GM13976 (cell line): ENCODE measurements at regions not wholly inside any gene's neighbourhood (a gene's known extent, or its start where the extent isn't known, plus 50 kb on each side); places are given as distances from the start of the nearest gene placed in this dataset.

Source experiments
- DNase-seq: peaks from one replicate; pipeline ENCODE4 v3.0.0; 2012; ENCODE audit warnings: low spot score
- in situ Hi-C: fragments of 300-500 bp; cut with MboI; formaldehyde crosslinking; loops from one replicate; pipeline ENCODE4 v1.12.0; 2022; ENCODE audit warnings: low sequenced_read_pairs, mixed read lengths, inconsistent platforms; ENCODE audit not compliant: unreplicated experiment
- TF ChIP-seq, protein P1 (sequence below): IDR thresholded peaks from 2 replicates; pipeline ENCODE4 v1.5.1; 2012; ENCODE audit warnings: borderline replicate concordance, mild to moderate bottlenecking; ENCODE audit not compliant: insufficient read depth; ENCODE audit errors: extremely low read depth, missing control alignments, control extremely low read depth

DNA sequence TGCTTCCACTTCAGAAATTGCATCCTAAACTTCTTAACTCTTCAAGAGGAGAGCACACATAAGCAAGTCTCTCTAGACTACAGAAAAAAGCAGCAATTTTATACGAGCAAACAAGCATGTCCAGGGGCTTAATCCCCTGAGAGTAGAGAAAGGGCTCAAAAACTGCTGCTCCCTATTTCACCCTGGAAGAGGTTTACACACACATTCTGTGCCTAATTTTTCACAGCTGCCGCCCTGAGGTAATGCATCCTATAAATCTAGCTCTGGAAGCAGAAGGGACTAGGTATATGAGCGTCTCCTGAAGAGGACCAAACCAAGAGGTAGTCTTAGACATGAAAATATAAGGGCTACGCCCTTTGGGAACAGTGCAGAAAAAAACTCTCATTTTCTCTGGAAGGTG, 73.1 kb downstream of the CRPPA start:
- in situ Hi-C loops: no loop called here
- DNase-seq: no peak
- TF ChIP-seq, protein P1, sequence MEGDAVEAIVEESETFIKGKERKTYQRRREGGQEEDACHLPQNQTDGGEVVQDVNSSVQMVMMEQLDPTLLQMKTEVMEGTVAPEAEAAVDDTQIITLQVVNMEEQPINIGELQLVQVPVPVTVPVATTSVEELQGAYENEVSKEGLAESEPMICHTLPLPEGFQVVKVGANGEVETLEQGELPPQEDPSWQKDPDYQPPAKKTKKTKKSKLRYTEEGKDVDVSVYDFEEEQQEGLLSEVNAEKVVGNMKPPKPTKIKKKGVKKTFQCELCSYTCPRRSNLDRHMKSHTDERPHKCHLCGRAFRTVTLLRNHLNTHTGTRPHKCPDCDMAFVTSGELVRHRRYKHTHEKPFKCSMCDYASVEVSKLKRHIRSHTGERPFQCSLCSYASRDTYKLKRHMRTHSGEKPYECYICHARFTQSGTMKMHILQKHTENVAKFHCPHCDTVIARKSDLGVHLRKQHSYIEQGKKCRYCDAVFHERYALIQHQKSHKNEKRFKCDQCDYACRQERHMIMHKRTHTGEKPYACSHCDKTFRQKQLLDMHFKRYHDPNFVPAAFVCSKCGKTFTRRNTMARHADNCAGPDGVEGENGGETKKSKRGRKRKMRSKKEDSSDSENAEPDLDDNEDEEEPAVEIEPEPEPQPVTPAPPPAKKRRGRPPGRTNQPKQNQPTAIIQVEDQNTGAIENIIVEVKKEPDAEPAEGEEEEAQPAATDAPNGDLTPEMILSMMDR: no peak

DNA sequence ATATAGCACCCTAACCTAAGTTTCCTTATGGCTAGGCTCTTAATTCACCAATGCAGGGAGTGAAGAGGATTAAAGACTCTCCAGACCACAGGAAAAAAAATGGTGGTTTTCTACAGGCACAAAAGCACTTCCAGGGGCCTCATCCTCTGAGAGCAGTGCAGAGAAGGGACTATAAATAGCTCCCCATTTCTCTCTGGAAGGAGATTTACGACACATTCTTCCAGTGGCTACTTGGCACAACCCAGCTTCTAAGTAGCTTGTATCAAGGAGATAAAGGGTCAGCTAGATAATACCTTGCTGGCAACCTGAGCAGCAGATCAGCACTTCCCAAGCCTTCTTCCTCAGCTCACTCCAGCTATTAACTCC, 73.5 kb downstream of the CRPPA start:
- in situ Hi-C loops: no loop called here
- no peak for DNase-seq
- TF ChIP-seq, protein P1: no peak

DNA sequence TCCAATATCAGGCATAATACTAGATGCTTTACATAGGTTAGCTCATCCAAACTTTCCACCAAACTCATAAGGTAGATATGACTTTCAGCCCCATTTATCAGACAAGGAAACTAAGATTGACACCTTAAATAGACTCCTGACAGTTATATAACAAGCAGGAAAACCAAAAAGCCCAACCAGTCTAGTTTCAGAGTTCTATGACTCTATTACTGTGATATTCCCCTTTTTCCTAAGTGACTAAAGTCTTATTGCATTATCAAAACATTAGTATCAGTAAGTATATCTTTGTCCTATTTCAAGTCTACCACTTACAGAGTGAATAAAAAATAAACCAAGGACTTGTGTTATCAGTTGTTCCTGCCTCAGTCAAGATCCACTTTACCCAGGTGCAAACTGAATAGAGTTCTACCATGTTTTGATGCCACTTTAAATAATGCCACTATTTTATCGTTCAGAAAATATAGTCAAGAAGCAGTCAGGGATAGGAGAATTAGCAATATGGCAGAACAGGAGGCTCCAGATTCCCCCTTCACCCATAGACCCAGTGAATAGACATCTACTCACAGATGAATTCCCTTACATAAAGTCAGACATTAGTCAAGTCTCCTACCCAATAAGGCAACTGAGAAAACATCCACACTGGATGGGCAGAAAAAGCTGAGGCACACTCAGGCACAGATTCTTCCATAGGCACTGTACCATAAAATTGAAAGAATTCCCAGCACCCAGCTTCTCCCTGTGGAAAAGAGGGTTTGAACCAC, 74.1 kb downstream of the CRPPA start:
- TF ChIP-seq, protein P1: no peak
- in situ Hi-C loops: no loop called here
- no peak for DNase-seq

DNA sequence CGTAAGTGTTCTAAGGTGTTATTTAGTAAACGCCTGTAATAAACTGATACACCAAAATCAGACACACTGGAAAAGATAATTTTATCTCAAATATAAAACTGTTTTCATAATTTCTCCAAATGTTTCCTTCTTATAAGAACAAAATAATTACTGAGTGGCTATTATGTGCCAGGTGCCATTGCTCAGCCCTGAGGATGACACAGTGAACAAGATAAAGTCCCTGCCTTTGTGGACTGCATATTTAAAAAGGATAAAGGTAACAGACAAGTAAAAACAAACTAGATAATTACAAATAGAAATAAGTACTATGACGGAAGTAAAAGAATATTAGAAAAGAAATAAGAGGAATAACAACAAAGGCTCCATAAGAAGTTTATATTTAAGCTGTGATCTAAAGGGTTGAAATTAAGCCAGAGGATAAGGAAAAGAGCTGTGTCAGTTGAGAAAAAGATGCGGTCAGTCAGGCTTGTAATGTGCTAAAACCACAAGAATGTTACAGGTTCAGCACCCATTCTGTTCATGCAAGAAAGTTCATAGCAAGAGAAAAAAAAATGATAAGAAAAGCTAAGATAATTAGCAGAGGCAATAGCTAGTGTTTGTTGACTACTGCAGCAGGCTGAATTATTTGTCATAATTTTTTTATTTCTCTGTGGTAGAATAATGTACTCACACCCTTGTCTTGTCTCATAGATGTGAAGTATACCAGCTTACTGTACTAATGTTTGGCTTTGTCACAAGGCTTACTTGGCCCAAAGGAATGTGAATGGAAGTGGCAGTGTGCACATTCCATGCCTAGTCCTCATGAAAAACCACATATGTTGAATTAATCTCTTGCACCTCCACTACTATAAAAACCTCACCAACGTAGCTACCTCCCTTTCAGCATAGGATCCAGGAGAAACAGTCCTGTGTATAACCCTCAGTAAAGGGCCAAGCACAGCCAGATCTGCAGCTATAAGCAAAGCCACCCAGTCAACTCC, 75.1 kb downstream of the CRPPA start:
- TF ChIP-seq, protein P1: no peak
- no peak for DNase-seq
- in situ Hi-C loops: no loop called here

DNA sequence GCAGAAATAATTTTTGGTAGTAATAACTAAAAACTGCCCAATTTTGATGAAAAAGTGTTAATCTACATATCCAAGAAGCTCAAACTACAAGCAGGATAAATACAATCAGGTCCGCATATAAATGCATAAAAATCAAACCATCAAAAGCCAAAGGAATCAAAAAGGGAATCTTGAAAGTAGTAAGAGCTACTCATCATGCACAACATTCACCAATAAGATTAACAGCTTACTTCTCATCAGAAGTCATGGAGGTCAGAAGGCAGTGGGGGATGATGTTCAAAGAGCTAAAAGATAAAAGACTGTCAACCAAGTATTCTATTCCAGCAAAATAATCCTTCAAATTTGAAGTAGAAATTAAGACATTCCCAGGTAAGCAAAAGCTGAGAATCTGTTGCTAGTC, 76.4 kb downstream of the CRPPA start:
- TF ChIP-seq, protein P1: no peak
- in situ Hi-C loops: no loop called here
- no peak for DNase-seq

DNA sequence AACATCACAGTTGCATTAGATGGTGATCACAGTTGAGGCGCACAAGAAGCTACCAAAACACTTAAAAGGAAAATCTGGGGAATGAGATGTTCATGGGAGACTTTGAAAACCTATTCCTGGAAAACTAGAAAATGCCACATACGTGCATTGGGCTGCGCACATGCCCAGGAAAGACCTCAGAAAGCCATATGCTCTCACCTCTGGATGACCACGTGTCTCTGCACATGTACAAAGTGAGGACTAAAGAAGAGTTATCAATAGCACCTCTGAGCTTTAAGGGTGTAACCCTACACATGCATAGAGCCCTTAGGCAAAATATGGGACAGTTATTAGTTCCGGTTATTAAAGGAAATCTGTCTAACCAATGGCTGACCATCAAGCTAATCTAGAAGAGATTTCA, 77.7 kb downstream of the CRPPA start:
- TF ChIP-seq, protein P1: no peak
- DNase-seq: no peak
- in situ Hi-C loops: no loop called here
